DOHH2 (cell line): ENCODE measurements at regions not wholly inside any gene's neighbourhood (a gene's known extent, or its start where the extent isn't known, plus 50 kb on each side); places are given as distances from the start of the nearest gene placed in this dataset.

Experiments
- CTCF ChIP-seq: fragments of 200-600 bp; sonication (generic); IDR thresholded peaks from one replicate; pipeline ENCODE4 v1.5.1; 2014; ENCODE audit warnings: antibody characterized with exemption, mild to moderate bottlenecking, low read depth, low read length; ENCODE audit not compliant: poor library complexity, severe bottlenecking
- EZH2phosphoT487 ChIP-seq: fragments of 200-600 bp; sonication (generic); IDR thresholded peaks from 2 replicates; pipeline ENCODE4 v1.6.1; 2017; ENCODE audit warnings: borderline replicate concordance, mild to moderate bottlenecking, antibody characterized with exemption, low read length, moderate library complexity, mixed read lengths

DNA sequence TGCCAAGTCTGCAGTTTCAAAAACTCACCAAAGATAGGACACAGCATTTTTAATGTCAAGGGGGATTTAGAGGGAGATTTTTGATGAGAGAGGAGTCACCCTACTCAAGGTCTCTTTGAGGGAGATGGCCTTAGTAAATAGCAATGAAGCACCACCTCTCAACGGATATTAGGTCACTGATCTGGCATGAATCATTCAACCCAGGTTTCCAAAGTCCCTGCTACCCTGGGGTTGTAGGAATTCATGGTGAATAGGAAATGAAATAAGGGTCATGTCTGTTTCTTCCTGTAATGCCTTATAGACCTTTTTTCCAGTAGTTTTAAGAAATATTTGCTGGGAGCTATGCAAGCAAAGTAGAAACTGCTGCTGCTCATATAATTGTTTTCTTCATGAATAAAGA, 2154.9 kb downstream of the LRRC4C start:
- TF ChIP-seq CTCF (no peak), EZH2phosphoT487 (no peak)
